GOT3 (cell line): ENCODE measurements at regions not wholly inside any gene's neighbourhood (a gene's known extent, or its start where the extent isn't known, plus 50 kb on each side); places are given as distances from the start of the nearest gene placed in this dataset.
"Not testable (repeated sequence)": the region's sequence is repeated elsewhere in the genome, so short reads cannot be mapped to it uniquely, and the experiment has no call there.

Source experiments
- DNase-seq: peaks from one replicate; lab custom pipeline; 2025; ENCODE audit warnings: mixed read lengths; lab: John Stamatoyannopoulos, UW

DNA sequence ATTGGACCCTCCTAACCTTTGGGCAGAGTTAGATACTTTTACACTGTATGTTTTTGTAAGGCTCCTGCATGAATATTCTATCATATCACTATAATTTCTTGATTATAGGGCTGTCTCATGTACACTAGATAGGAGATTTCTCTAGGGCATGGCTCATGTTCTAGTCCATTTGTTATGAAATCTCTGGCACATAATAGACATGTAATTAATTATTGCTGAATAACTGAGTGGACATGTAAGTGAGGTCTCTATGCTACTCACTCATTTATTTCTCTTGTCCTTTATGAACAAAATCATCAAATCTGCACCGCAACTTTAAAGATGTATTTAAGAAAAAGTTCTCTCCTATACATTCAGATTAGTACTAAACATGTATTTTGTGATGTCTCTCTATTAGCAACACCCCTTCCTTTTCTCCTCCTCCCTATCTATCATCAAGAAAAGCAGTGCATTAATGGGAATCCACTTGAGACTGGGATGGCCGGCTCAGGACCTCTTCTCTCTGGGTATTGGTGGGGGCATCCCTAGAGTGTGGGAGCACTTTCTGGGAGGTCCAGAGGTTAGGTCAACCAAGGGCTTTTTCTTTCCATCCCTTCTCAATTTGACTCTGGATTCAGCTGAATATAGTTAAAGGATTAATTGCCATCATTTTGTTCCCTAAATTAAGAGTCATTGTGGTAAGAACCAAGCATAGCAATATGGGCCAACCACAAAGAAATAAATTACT lies 168.0 kb upstream of the HMGA2 start:
- DNase-seq = no peak

DNA sequence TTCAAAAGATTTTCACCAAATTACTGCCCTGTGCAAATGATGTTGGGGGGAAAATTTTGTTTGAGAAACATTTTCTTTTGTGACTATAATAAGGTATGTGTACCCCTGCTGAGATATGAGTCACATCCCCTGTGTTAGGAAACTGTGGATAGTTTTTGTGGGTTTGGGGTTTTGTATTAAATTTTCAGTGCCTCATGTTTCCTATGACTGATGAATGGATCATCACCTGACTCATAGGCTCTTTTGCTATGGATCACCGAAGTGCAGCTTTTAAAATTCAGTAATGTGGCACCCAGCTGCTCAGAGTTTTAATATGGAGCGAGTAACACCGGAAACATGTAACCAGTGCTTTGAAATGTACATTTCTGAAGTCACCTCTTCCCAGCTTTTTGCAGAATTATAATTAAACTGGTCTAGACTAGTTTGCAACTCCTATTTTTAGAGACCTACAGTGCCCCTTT lies 167.4 kb upstream of the HMGA2 start:
- no peak for DNase-seq

DNA sequence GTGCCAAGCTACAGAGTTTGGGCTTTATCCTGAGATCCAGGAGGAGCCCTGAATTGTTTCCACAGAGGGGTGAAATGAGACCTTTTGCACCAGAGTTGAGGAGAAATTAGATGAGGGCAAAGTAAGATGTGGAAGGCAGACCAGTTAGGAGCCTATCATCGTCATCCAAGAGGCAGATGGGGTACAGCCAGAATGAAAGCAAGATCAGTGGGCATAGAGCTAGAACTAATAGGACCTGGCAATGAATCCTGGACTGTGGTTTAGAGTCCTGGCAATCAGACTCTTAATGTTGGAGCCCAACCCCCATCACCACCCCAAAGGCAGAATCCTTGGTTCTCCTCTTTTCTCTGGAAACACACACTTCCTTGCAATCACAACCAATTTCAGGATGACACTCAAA lies 166.6 kb upstream of the HMGA2 start:
- no peak for DNase-seq

DNA sequence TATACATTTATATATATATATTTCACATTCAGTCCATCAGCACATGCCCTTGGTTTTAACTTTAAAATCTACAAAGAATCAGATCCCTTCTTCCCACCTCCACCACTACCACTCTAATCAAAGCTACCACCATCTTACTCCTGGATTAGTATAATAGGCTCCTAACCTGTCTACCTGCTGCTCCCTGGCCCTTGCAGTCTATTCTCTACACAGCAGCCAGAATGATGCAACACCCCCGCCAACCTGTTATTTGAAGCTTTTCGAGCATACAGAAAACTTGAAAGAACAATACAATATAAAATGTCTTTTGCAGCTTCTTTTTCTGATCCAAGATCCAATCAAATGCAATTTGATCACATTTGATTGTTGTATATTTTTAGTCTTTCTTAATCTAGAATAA lies 165.9 kb upstream of the HMGA2 start:
- no peak for DNase-seq

DNA sequence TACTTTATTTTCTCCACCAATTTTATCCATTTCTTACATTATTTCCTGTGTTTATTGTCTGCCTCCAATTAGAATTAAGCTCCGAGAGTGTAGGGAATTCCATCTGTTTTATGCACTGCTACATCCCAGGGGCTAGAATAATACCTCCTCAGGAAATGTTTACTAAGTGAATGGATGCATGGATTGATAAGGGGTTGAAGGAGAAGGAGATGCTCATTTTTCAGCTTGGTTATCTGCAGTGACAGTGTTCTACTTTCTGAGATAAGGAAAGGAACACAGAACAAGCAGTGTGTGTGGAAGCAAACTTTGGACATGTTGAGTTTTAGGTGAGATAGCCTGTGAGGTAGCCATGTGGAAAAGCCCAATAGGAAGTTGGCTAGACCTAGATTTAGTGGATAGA lies 164.6 kb upstream of the HMGA2 start:
- no peak for DNase-seq

DNA sequence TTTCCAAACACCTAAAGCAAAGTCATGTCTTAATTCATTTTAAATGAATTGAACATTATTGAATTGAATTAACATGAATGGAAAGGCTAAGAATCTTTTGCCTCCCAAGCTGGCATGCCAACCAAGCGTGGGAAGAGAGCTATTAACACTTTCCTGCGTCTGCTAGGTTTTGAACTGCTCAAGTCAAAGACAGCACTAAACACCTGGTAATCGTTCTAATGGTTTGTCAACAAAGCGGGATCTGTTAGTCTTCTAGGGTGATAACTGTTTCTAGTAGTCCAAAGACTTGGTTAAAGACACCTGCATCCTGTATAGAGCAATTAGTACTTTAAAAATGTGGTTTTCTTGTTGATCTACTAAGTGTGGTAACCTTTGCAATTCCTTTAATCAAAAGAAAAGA lies 164.2 kb upstream of the HMGA2 start:
- DNase-seq = no peak

DNA sequence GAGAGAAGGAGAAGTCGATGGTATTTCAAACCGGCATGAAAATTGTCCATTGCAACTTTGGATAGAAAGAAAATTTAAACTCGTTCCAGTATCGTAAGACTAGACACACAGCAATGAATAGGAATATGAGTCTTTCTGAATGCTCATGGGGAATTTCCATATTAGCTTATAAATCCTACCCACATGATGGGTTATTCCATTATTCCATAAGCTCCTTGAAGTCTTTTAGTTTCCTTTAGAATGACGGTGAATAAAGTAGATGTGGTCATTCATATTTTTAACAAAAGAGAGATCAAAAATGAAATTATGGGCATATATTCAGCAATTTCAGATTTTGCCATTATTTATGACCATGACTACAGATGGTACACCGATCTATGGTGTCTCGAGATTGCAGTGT lies 163.4 kb upstream of the HMGA2 start:
- DNase-seq = no peak

DNA sequence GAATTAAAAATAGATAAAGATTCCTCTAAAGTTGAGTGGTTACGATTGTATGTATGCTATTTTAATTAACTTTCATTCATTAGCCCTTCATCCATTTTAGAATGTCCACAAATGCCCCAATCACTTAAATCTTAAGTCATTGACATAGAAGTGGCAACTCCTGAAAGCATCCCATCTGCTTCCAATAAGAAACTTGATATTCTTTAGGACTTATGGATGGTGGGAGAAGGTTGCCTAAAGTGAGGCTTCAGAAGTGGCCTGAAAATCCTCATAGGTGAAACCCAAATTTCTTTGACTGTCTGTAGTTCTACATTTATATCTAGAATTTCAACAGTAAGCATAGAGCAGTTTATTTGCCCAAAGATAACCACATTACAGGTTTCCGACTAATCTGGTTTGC lies 161.7 kb upstream of the HMGA2 start:
- DNase-seq = no peak

DNA sequence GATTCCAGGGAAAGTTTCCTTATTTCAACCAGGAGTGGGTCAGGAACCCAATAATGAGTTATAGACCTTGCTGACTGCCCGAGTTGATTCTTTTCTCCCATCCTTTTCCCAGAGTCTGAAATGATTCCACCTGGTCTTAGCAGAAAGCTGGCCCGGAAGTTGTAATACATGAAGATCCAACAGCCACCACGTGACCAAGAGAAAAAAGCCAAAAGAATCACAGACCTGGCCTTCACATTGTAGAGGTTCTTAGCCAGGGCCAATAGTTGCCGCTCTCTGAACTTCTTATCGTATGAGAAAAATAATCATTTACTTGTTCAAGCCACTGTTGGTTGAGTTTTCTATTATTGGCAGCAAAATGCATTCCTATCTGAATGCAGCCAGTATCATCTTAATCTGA lies 161.2 kb upstream of the HMGA2 start:
- no peak for DNase-seq

DNA sequence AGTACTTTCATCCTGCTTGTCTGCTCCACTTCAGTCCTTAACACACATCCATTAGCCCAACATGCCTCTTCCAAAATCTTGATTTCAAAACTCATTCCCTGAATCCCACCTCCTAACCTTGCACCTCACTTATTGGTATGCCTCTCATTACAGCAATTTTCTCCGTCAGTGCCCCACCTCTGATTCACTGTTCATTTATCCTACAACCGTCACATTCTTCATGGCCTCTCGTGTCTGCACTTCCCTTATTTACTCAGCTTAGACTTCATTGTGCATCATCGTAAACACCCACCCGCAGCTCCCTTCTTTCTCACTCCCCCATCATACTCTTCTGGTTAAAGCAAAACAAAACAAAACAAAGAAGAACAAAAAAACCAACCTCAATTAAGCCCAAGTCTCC lies 160.6 kb upstream of the HMGA2 start:
- no peak for DNase-seq

DNA sequence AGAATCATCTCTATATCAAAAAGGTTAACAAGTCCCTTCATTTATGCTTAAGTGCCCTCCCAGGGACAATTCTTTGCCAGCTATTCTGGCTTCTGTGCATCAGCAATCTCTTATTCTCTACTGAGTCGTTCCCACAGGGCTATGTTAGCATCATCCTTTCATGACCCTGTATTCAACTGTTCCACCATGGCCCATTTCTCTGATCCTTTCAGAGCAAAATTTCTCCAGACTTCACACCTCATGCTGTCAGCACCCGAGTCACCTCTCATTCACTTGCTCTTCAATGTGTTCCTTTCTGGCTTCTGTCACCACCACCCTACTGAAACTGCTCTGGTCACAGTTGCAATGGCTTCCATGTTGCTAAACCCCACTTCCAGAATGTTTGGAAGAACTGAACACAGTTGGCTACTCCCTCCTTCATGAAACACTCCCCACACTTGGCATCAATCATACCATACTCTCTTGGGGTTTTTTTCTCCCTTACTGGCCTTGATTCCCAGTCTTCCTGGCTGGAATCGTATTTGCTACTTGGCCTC lies 159.5 kb upstream of the HMGA2 start:
- DNase-seq = no peak

DNA sequence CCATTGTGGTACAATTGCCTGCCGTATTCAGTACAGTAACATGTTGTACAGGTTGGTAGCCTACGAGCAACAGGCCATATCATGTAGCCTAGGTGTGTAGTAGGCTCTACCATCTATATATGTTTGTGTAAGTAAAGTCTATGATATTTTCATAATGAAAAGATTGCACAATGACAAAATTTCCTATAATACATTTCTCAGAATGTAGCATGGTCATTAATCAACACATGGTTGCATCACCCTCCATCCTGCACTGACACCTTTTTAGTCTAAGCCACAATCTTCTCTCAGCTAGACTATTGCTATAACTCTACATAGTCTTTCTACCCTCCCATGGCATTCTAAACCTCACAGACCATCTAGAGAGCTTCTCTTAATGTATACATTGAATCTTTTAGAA lies 158.5 kb upstream of the HMGA2 start:
- no peak for DNase-seq

DNA sequence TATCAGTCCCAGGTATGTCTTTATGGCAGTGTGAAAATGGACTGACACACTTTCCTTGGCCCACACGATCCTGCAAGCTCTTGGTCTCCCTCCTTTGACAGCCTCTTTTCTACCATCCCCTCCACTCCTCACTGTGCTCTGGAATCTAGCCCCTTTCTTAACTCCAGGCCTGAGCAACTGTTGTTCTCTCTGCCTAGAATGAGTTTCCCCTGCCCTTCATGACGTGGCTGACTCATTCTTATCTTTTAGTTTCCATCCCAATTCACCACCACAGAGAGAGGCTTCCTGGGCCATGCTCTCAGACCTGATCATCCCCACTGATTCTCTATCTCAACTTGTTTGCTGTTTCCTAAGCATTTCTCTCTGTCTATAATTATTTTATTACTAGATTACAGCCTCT lies 157.4 kb upstream of the HMGA2 start:
- no peak for DNase-seq

DNA sequence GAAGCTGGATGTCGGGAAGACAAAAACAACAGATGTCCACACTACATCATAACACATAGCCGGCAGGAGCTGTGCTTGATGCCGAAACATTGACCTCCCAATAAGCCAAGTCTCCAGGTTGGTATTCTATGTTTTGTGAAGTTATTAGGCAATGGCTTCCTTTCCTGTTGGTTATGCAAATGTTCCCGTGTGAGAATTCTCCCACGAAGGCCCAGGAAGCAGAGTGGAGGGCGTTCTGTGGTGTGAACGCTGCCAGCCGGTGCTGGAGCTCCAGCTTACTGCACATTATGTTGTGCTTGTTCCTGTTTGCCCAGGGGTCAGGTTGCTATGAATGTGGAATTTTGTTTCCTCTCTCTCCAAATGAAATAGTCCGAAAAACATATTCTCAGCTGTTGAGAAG lies 156.4 kb upstream of the HMGA2 start:
- no peak for DNase-seq

DNA sequence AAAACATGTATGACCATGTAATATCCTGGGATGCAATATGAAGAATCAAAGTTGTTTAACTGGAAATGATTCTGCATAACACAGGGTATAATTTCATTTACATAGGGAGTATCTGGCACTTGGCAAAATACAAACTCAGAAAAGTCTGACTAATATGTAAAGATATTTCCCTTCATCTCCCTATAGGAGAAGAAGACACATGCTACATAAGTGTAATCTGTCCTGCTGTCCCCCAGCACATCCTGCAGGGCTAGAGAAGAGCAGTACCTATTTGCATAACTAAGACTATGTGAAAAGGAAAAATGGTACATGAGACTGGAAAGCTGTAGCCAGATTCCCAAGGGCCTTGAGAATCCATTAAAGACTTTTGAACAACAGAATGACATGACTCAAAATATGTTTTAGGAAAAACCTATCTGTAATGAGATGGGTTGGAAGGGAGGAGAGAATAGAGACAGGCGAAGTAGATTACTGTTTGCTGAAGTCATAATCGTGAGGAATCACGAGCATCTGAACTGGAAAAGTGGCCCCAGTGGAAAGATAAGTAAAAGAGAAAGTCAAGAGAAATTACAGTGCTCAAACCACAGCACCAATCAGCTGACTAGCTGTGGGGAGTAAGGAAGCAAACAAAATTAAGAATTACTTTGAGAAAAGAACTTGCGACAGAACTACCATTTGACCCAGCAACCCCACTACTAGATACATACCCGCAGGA lies 155.1 kb upstream of the HMGA2 start:
- no peak for DNase-seq

DNA sequence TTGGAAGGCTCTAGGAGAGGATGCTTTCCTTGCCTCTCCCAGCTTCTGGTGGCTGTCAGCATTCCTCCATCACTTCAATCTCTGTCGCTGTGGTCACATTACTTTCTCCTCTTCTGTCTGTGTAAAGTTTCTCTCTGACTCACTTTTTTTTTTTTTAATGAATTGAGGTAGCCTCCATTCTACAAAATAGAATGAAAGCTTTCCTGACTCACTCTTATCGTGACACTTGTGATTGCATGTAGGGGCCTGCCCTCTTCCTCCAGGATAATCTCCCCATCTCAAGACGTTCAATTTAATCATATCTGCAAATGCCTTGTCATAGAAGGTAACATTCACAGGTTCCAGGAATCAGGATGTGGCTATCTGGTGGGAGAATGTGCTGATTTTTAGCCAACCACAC lies 153.5 kb upstream of the HMGA2 start:
- DNase-seq = no peak

DNA sequence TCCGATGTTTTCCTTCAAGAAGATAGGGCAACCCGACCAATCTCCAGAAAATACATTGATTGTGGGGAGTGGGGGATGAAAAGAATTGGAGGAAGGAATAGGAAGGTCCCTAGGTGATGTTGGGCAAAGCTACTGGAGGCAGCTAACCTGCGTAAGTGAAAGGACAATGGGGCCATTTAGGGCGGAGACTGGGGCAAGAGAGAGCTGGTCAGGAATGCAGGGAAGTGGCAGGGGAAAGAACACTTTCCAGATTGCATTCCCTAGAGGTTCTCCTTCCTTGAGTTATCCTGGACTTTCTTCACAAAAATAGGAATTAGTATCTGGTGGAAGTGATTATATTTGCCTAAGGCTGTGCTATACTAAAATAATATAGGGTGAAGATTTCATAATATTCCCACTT lies 151.8 kb upstream of the HMGA2 start:
- no peak for DNase-seq

DNA sequence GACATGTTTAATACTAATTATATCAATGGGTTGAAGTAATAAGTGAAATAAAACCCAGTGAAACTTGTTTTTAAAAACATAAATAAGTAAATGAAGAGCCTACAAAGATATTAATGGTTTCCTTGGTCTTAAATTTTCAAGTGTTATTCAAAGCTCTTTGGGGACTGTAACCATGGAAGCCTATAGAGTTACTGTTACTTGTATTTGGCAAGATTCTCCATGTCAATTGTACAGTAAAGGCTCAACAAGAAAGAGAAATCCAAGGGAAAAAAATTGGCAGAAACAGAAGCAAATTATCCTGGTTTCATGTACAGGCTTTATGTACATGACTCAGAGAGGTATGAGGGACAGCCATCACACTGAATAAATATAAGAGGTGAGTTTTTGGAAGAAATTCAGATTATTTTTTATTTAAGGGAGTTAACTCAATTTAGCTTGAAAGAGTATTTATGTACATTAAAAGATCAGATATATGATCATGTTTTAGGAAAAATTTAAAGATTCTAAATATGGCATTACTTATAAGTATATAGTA lies 151.1 kb upstream of the HMGA2 start:
- no peak for DNase-seq

DNA sequence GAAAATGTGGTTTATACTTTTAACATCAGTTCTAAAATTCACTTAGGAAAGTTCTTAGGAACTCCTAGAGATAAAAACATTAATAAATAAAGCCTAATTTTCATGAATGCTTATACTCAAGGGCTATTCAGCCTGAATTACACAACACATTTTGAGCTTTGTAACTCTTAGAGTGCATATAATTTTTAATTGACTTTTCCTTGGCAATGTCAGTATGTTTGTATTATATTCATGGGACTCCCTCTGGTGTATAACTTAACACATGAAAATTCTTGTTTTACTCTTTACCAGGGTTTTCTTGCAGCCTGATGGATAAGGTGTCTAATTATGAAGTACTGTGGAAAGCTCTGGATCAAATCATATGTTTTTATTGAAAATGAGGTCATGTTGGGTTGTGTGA lies 150.6 kb upstream of the HMGA2 start:
- DNase-seq = no peak

DNA sequence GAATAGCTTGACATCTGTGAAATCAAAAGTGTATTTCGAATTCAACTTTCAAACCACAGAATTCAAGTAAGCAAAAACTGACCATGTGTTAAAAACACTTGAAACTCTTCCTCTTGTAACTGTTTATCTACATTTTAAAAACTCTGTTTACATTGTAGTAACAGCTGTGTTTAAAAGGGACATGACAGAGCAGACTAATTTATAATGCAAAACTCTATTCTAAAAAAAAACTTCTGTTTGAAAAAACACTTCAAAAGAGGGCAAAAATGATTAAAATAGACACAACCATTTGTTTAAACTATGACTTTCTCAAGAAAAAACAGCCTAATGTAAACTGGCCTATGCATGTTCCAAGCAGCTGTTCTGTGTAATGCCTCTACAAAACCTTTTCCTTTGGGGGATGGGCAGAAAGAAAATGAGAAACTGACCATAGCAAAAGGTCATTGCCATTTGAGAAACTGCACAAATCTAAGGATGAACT lies 149.1 kb upstream of the HMGA2 start:
- no peak for DNase-seq

DNA sequence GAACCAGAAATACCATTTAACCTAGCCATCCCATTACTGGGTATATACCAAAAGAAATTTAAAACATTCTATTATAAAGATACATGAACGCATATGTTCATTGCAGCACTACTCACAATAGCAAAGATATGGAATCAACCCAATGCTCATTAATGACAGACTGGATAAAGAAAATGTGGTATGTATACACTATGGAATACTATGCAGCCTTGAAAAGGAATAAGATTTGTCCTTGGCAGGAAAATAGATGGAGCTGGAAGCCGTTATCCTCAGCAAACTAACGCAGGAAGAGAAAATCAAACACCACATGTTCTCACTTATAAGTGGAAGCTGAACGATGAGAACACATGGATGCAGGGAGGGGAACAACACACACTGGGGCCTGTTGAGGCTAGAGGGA lies 146.1 kb upstream of the HMGA2 start:
- DNase-seq = not testable (repeated sequence)

DNA sequence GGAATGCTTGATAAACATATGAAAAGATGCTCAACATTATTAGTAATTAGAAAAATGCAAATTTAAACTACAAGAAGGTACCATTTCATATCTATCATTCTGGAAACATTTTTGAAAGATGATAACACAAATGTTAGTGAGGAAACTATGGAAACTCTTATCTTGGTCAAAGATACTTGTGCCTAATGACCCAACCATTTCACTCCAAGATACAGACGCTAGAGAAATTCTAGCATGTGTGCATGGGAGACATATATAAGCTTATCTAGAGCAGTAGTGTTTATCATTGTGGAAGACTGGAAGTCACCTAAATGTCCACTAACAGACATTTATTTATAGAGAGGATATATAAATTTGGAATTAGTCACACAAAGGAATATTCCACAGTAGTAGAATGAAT lies 143.1 kb upstream of the HMGA2 start:
- DNase-seq = no peak

DNA sequence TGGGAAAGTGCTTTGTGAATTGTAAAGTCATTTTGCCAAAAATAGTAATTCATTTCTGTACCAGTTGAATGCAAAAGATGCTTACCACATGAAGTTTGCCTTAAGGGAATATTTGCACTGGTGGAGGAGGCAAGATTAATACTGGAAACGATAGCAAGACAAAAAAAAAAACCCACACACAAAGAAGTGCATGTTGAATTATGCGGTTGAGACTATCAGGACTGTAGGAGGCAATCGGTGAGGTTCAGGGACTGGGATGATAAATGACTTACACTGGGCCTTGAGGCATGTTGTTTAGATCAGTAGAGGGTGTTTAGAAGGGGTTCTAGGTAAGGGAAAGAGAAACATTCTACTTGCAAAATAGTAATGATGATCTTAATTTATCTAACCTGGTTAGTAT lies 142.2 kb upstream of the HMGA2 start:
- no peak for DNase-seq
